ENCODE measurements at regions not wholly inside any gene's neighbourhood (a gene's known extent, or its start where the extent isn't known, plus 50 kb on each side); places are given as distances from the start of the nearest gene placed in this dataset.

DNA sequence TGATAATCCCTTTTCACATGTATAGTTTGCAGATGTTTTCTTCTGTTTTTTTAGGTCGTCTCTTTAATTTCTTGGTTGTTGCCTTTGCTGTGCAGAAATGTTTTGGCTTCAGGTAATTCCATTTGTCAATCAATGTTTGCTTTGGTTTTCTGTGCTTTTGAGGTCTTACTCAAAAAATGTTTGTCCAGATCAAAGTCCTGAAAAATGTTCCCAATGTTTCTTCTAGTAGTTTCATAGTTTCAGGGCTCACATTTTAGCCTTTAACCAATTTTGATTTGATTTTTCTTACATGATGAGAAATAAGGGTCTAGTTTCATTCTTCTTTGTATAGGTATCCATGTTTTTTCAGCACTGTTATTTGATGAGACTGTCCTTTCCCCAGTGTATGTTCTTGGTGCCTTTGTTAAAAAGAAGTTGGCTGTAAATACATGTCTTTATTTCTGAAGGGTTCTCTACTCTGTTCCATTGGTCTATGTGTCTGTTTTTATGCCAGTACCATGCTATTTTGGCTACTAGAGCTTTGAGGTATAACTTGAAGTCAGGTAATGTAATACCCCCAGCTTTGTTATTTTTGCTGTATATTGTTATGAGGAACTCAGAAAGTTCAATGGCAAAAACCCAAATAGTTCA is 578.7 kb upstream of the SEL1L start:
- DNase-seq (ENCODE audit: low spot score), result no peak
- ATAC-seq, result peak; percentile 82

GRCh38 chr14:82113007-82113406 is 579.4 kb upstream of the SEL1L start:
- peak; percentile 34 for ATAC-seq
- DNase-seq (ENCODE audit: low spot score), result no peak

GRCh38 chr14:82113710-82114109 is 580.1 kb upstream of the SEL1L start:
- DNase-seq (ENCODE audit: low spot score), result no peak
- peak; percentile 75 for ATAC-seq

- ATAC-seq (no peak), DNase-seq (ENCODE audit: low spot score) (no peak)
Measured at GRCh38 chr14:82116721-82117120, 583.1 kb upstream of the SEL1L start.

- ATAC-seq (no peak), DNase-seq (ENCODE audit: low spot score) (no peak)
Measured at GRCh38 chr14:82122655-82123054, 589.0 kb upstream of the SEL1L start.

GRCh38 chr14:82124511-82124910 is 590.9 kb upstream of the SEL1L start:
- ATAC-seq, result no peak

GRCh38 chr14:82126006-82126405 is 592.4 kb upstream of the SEL1L start:
- DNase-seq (ENCODE audit: low spot score), result no peak
- ATAC-seq, result no peak

More at GRCh38 chr14:82124511-82124910, 590.9 kb upstream of the SEL1L start:
- DNase-seq (ENCODE audit: low spot score), result no peak

GRCh38 chr14:82134411-82134810 is 600.8 kb upstream of the SEL1L start:
- DNase-seq (ENCODE audit: low spot score) (no peak), ATAC-seq (no peak)

DNA sequence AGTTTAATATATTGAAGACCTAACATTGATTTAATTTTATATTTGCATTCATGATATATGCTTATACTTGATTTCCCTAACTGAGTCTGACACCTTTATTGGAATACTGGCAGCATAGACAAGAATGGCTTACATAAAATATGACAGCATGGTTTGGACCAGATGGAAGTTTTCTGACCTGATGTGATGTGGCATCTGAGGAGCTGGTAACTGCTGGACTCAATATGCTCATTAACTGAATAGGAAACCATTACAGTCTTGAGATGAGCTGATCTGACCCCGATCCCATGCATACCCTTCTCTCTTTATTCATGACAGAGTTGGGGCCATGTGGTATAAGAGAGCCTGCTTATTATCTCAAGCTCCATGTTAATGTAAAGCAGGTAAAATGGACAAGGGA is 604.8 kb upstream of the SEL1L start:
- no peak for ATAC-seq

DNA sequence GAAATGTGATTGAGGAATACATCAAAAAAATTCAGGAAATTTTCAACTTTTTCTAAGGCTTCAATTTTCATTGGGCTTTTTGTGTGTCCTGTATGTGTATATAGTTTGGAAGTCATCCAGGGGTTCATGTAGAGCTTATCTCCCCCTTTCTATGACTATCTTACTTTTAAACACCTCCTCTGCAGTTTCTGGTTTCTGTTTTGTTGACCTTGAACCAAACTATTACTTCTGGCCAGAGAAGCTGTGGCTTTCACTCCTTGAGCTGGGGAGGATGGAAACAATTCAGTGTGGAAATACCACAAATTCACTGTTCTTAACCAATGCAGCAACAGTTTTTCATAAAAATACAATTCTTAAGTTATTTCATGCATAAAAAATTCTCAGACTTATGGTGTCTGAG is 613.2 kb upstream of the SEL1L start:
- no peak for DNase-seq (ENCODE audit: low spot score)
- no peak for ATAC-seq

More for the DNA sequence above, 604.8 kb upstream of the SEL1L start:
- no peak for DNase-seq (ENCODE audit: low spot score)

GRCh38 chr14:82153689-82154088 is 620.0 kb upstream of the SEL1L start:
- ATAC-seq, result no peak
- DNase-seq (ENCODE audit: low spot score), result no peak

GRCh38 chr14:82159624-82160023 is 626.0 kb upstream of the SEL1L start:
- DNase-seq (ENCODE audit: low spot score) (no peak), ATAC-seq (no peak)

GRCh38 chr14:82180139-82180538 is 646.5 kb upstream of the SEL1L start:
- no peak for DNase-seq (ENCODE audit: low spot score)
- ATAC-seq, result no peak

DNA sequence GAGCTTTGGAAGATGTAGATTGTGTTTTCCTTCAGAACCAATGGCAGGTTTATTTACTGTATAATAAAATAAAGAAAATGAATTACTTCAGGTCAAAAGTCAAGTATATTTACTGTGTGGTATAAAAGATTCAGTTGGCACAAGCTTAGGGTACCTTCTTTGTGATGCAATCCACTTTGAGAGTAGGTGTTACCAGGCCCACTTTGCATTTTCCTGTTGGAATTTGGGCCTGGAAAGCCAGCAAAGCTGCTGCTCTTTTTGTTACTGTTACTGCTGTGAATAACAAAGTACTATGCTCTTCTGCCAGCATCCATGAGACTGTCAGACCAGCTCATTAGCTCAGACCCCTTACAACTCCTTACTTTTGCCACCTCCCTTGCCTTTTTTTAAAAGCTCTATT is 649.0 kb upstream of the SEL1L start:
- ATAC-seq (no peak), DNase-seq (ENCODE audit: low spot score) (no peak)

GRCh38 chr14:82190742-82191141 is 657.1 kb upstream of the SEL1L start:
- no peak for DNase-seq (ENCODE audit: low spot score)
- ATAC-seq, result no peak

DNA sequence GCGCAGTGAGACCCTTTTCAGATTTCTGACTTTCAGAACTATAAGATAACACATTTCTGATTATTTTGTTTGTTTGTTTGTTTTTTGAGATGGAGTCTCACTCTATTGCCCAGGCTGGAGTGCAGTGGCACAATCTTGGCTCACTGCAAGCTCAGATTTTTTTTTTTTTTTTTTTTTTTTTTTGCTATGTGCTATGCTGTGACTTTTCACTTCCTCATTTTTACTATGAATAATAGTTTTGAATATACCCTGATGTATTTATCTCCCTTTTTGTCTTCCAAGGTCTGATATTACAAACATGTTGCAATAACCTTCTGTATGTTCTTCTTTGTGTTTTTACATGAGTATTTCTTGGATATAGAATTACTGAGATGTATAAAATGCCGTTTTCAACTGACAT is 658.7 kb upstream of the SEL1L start:
- ATAC-seq (no peak), DNase-seq (ENCODE audit: low spot score) (no peak)

GRCh38 chr14:82223276-82223675 is 689.6 kb upstream of the SEL1L start:
- DNase-seq (ENCODE audit: low spot score) (no peak), ATAC-seq (no peak)

DNA sequence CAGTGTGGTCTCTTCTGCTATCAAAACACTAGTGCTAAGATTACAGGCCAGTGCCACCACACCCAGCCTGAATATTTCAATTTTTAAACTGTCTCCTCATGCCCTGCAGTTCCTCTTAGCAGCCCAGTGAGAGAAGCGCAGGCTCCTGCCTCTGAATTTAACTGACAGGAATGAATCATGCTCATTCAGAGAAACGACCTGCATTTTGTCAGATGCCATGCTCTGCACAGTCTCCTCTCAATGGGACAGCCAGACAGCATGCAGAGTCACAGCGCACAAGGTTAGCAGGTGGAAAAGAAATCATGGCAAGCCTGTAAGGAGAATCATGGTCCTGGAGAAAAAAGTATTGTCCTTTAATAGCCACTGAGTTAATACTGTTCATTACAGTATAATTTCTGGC is 691.0 kb upstream of the SEL1L start:
- no peak for DNase-seq (ENCODE audit: low spot score)
- no peak for ATAC-seq

GRCh38 chr14:82230748-82231147 is 697.1 kb upstream of the SEL1L start:
- DNase-seq (ENCODE audit: low spot score), result no peak
- ATAC-seq, result no peak

- ATAC-seq, result no peak
- no peak for DNase-seq (ENCODE audit: low spot score)
Measured at GRCh38 chr14:82238649-82239048, 705.0 kb upstream of the SEL1L start.

- no peak for ATAC-seq
- DNase-seq (ENCODE audit: low spot score), result no peak
Measured at GRCh38 chr14:82239223-82239622, 705.6 kb upstream of the SEL1L start.

DNA sequence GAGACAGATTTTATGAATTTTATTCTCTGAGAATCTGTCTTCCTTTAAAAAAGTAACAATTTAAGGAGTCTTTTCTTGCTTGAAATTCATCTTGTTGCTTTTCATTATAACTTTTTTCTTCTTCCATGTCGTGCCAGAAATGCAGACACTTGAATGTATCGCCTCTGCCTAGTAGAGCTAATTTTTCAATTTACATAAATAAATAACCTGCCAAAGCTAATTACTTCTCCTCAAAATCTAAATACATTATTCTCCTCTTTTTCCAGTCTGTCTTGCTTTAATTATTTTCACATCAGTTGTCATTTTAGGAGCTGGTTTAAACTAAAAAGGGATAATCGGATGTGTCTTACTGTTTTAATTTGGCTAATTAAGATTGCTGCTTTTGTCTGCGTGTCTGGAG is 711.1 kb upstream of the SEL1L start:
- ATAC-seq, result no peak
- DNase-seq (ENCODE audit: low spot score), result no peak

GRCh38 chr14:82251494-82251893 is 717.8 kb upstream of the SEL1L start:
- no peak for ATAC-seq
- DNase-seq (ENCODE audit: low spot score), result no peak
